IMR-90 (cell line): ENCODE measurements at regions not wholly inside any gene's neighbourhood (a gene's known extent, or its start where the extent isn't known, plus 50 kb on each side); places are given as distances from the start of the nearest gene placed in this dataset.

ENCODE experiments used
- CTCF ChIP-seq: conservative IDR thresholded peaks from 2 replicates; pipeline ENCODE4 v1.5.1; 2012; ENCODE audit warnings: mild to moderate bottlenecking, low read depth, low read length, improper control_type of control experiment
- FOS ChIP-seq: fragments of 150-350 bp; IDR thresholded peaks from 2 replicates; pipeline ENCODE4 v1.6.1; 2016; ENCODE audit warnings: low read depth, low read length
- POLR2A ChIP-seq: IDR thresholded peaks from 2 replicates; pipeline ENCODE4 v1.6.1; 2012; ENCODE audit warnings: mild to moderate bottlenecking, low read depth, low read length
- RAD21 ChIP-seq: IDR thresholded peaks from 2 replicates; pipeline ENCODE4 v1.6.1; 2012; ENCODE audit warnings: low read length, improper control_type of control experiment

- no peak for TF ChIP-seq CTCF
- no peak for TF ChIP-seq FOS
- no peak for TF ChIP-seq POLR2A
- TF ChIP-seq RAD21 = no peak
Observed at GRCh38 chr1:45260244-45260643, 53.8 kb upstream of the ZSWIM5 start.
